Testis (tissue), 2 donors: ENCODE measurements at regions not wholly inside any gene's neighbourhood (a gene's known extent, or its start where the extent isn't known, plus 50 kb on each side); places are given as distances from the start of the nearest gene placed in this dataset.
"Not testable (repeated sequence)": the region's sequence is repeated elsewhere in the genome, so short reads cannot be mapped to it uniquely, and the experiment has no call there.

ENCODE experiments used
- CTCF ChIP-seq, 3 experiments: fragments of 450-650 bp in 2 of 3; fragments of 200-600 bp in 1 of 3; sonication (generic) in 1 of 3; IDR thresholded peaks; one replicate each; pipeline ENCODE4 v1.5.1; 2016 to 2019; ENCODE audit warnings: antibody characterized with exemption in 3 of 3, mild to moderate bottlenecking in 2 of 3, moderate library complexity in 1 of 3
- POLR2A ChIP-seq: fragments of 450-650 bp; IDR thresholded peaks from one replicate; pipeline ENCODE4 v1.6.1; 2017; ENCODE audit warnings: antibody characterized with exemption, mild to moderate bottlenecking, moderate library complexity

GRCh38 chr19:14293816-14294170, 87.5 kb upstream of the ADGRE5 start:
- TF ChIP-seq CTCF (IDR thresholded peaks at IDR 0.05); POLR2A: not testable (repeated sequence)
